Testis (tissue), 2 donors: ENCODE measurements at regions not wholly inside any gene's neighbourhood (a gene's known extent, or its start where the extent isn't known, plus 50 kb on each side); places are given as distances from the start of the nearest gene placed in this dataset.

Source experiments
- DNase-seq: peaks from one replicate; pipeline ENCODE4 v3.0.0-alpha.2; 2019
- H3K27ac ChIP-seq, 2 donors: fragments of 200-600 bp; sonication (generic); one replicate each; pipeline ENCODE4 v1.5.1; 2019
- H3K27me3 ChIP-seq: fragments of 200-600 bp; sonication (generic); one replicate; pipeline ENCODE4 v1.5.1; 2019
- H3K36me3 ChIP-seq: fragments of 200-600 bp; sonication (generic); one replicate; pipeline ENCODE4 v1.5.1; 2017; ENCODE audit warnings: low read depth; ENCODE audit errors: missing control alignments
- H3K4me1 ChIP-seq: fragments of 200-600 bp; sonication (generic); one replicate; pipeline ENCODE4 v1.5.1; 2019
- H3K4me3 ChIP-seq, 2 donors: fragments of 200-600 bp; sonication (generic); one replicate each; pipeline ENCODE4 v1.5.1; 2017 to 2019
- H3K9me3 ChIP-seq: fragments of 200-600 bp; sonication (generic); one replicate; pipeline ENCODE4 v1.5.1; 2017
- POLR2A ChIP-seq: fragments of 450-650 bp; IDR thresholded peaks from one replicate; pipeline ENCODE4 v1.6.1; 2017; ENCODE audit warnings: antibody characterized with exemption, mild to moderate bottlenecking, moderate library complexity
- WGBS, 2 donors: methylation state at CpG; one replicate each; pipeline ENCODE4 v1.1.5; 2018; 5-methylcytosine and 5-hydroxymethylcytosine counted together
- intact Hi-C: fragments of 100-400 bp; cut with DNase I; formaldehyde crosslinking; loops from one replicate; pipeline ENCODE4 v1.15.1; 2023; ENCODE audit warnings: low total_unique reads
- TF ChIP-seq, protein P1 (sequence below), 3 experiments: fragments of 450-650 bp in 2 of 3; fragments of 200-600 bp in 1 of 3; sonication (generic) in 1 of 3; IDR thresholded peaks; one replicate each; pipeline ENCODE4 v1.5.1; 2016 to 2019; ENCODE audit warnings: antibody characterized with exemption in 3 of 3, mild to moderate bottlenecking in 2 of 3, moderate library complexity in 1 of 3

DNA sequence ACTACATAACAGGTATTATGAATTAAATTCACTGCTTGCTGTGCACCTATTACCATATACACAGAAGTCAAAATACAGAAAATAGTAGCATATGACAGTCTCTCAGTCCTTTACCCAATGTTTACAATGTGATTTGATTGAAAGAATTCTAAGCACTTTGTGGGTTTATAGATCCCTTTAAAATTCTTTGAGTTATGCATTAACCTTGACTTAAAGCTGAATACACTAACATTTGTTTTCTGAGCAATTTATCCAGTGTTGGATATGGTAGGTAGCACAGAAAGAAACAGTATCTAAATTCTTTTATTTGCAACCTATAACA is 230.8 kb upstream of the DDI1 start:
- Histone ChIP-seq H3K4me1 (peaks cover under 1% of the 10 kb centered on the region), H3K27me3 (no peaks in the 10 kb centered on the region), H3K9me3 (no peaks in the 10 kb centered on the region), H3K4me3 (no peak overlapping the region), H3K27ac (no peak overlapping the region), H3K36me3 (no peaks in the 10 kb centered on the region)
- TF ChIP-seq, protein P1, sequence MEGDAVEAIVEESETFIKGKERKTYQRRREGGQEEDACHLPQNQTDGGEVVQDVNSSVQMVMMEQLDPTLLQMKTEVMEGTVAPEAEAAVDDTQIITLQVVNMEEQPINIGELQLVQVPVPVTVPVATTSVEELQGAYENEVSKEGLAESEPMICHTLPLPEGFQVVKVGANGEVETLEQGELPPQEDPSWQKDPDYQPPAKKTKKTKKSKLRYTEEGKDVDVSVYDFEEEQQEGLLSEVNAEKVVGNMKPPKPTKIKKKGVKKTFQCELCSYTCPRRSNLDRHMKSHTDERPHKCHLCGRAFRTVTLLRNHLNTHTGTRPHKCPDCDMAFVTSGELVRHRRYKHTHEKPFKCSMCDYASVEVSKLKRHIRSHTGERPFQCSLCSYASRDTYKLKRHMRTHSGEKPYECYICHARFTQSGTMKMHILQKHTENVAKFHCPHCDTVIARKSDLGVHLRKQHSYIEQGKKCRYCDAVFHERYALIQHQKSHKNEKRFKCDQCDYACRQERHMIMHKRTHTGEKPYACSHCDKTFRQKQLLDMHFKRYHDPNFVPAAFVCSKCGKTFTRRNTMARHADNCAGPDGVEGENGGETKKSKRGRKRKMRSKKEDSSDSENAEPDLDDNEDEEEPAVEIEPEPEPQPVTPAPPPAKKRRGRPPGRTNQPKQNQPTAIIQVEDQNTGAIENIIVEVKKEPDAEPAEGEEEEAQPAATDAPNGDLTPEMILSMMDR (IDR thresholded peaks at IDR 0.05): no peak
- TF ChIP-seq POLR2A: no peak
- no peak for DNase-seq
- intact Hi-C loops: no loop called here

GRCh38 chr11:103806130-103806895 is 230.1 kb upstream of the DDI1 start:
- H3K27ac ChIP-seq: no peak overlapping the region
- TF ChIP-seq, protein P1 (IDR thresholded peaks at IDR 0.05): no peak
- TF ChIP-seq POLR2A: no peak
- no peak overlapping the region for H3K4me3 ChIP-seq
- H3K36me3 ChIP-seq: no peaks in the 10 kb centered on the region
- no peaks in the 10 kb centered on the region for H3K9me3 ChIP-seq
- 37 to 40% methylated on average over 5 of the region's 5 CpGs for WGBS, 2 donors
- no peaks in the 10 kb centered on the region for H3K4me1 ChIP-seq
- H3K27me3 ChIP-seq: no peaks in the 10 kb centered on the region
- no peak for DNase-seq
- intact Hi-C loops: no loop called here

DNA sequence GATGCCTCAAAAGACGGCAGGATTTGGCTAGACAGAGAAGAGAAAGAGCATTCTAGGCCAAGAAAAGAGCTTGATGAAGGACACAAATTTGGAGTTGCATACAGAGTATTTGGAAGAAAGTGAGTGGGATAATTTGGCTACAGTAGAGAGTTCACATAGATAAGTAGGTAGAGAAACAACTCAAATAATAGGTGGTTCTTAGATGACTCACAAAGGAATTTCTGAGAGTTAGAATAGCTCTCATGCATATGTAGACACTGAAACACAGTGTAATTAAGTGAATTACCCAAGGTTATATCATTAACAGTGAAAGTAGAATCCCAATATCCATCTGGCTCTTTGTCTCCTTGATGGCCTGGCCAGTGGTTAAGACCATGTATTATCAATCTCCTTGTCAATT is 228.6 kb upstream of the DDI1 start:
- intact Hi-C loops: no loop called here

GRCh38 chr11:103808252-103808651 is 228.2 kb upstream of the DDI1 start:
- intact Hi-C loops: no loop called here
- WGBS, 2 donors: 88 to 97% methylated on average over 3 of the region's 3 CpGs
- no peaks in the 10 kb centered on the region for H3K36me3 ChIP-seq
- H3K27me3 ChIP-seq: no peaks in the 10 kb centered on the region
- H3K9me3 ChIP-seq: no peaks in the 10 kb centered on the region
- DNase-seq: no peak
- no peaks in the 10 kb centered on the region for H3K4me1 ChIP-seq
- H3K27ac ChIP-seq: no peak overlapping the region
- no peak overlapping the region for H3K4me3 ChIP-seq
- TF ChIP-seq POLR2A: no peak
- TF ChIP-seq, protein P1 (IDR thresholded peaks at IDR 0.05): no peak

More for the DNA sequence above, 228.6 kb upstream of the DDI1 start:
- no peak overlapping the region for H3K4me3 ChIP-seq
- no peaks in the 10 kb centered on the region for H3K9me3 ChIP-seq
- H3K27me3 ChIP-seq: no peaks in the 10 kb centered on the region
- 44 to 45% methylated on average over 1 of the region's 1 CpG for WGBS, 2 donors
- no peaks in the 10 kb centered on the region for H3K4me1 ChIP-seq
- no peak overlapping the region for H3K27ac ChIP-seq
- no peaks in the 10 kb centered on the region for H3K36me3 ChIP-seq
- no peak for DNase-seq
- TF ChIP-seq, protein P1 (IDR thresholded peaks at IDR 0.05): no peak
- no peak for TF ChIP-seq POLR2A

GRCh38 chr11:103811870-103812455 is 224.5 kb upstream of the DDI1 start:
- H3K36me3 ChIP-seq: no peaks in the 10 kb centered on the region
- no peak for DNase-seq
- H3K4me3 ChIP-seq: no peak overlapping the region
- 81 to 86% methylated on average over 3 of the region's 3 CpGs for WGBS, 2 donors
- intact Hi-C loops: no loop called here
- no peaks in the 10 kb centered on the region for H3K27me3 ChIP-seq
- no peaks in the 10 kb centered on the region for H3K9me3 ChIP-seq
- H3K4me1 ChIP-seq: no peaks in the 10 kb centered on the region
- TF ChIP-seq POLR2A: no peak
- TF ChIP-seq, protein P1 (IDR thresholded peaks at IDR 0.05): no peak
- H3K27ac ChIP-seq: no peak overlapping the region
